ENCODE measurements at regions not wholly inside any gene's neighbourhood (a gene's known extent, or its start where the extent isn't known, plus 50 kb on each side); places are given as distances from the start of the nearest gene placed in this dataset.
A peak's percentile ranks its signal among the peaks of the same experiment; 100 is the strongest.

DNA sequence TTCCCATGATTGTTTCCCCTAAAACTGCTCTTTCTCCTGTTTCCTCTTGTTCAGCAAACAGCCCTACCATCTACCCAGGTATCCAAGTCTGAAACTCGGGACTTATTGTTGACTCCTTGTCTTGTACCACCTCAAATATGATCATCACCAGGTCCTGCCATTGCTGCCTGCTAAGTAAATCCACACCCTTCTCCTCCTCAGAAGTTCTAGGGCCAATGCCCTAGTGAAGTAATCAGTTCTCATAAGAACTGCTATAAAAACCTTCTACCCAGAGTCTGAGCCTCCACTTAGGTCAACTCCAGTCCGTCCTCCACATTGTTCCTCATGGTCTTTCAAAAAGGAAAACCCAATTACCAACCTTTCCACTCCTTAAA lies 77.0 kb upstream of the IL12A start:
- no peak overlapping the region for H3K27ac ChIP-seq
- H3K36me3 ChIP-seq: no peaks in the 10 kb centered on the region
- no peaks in the 10 kb centered on the region for H3K27me3 ChIP-seq
- no peak overlapping the region for H3K4me3 ChIP-seq
- no peaks in the 10 kb centered on the region for H3K9me3 ChIP-seq (replicated peaks)
- peaks cover 4% of the 10 kb centered on the region; the same call in 1 of the 2 replicates for H3K4me1 ChIP-seq
- DNase-seq: no peak

DNA sequence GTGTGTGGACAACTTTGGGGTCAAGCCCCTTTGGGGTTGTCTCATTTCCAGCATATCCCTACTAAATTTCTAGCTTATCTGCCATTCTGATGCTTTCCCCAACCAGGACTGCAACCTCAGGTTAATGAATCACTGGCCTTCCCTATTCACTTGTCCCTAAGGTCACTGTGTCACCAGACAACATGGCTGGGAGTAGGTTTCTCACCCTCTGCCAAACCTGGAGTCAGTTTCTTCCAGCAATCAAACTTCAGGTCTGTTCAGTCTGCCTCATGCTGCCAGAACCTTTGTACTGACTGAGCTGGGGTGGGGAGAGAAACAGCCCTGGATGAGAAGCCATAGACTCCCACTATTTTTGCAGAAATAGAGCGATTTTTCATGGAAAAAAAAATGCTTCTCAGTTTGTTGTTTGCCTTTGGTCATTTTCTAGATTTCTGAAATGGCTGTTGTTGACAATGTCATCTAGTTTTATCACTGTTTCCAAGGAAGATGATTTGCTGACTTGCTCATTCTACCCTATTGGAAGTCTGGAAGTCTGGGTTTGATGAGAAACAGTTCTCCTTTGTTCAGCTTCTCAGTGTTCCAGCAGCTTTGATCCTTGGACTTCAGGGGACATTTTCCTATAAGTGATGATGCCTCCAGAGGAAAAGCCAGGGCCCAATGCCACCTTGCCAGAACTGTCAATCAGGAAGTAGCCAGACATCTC lies 74.8 kb upstream of the IL12A start:
- H3K27me3 ChIP-seq: no peaks in the 10 kb centered on the region
- H3K9me3 ChIP-seq (replicated peaks): no peaks in the 10 kb centered on the region
- H3K36me3 ChIP-seq: no peaks in the 10 kb centered on the region
- H3K4me3 ChIP-seq: no peak overlapping the region
- peaks cover 4% of the 10 kb centered on the region; the same call in 1 of the 2 replicates for H3K4me1 ChIP-seq
- H3K27ac ChIP-seq: no peak overlapping the region
- no peak for DNase-seq

DNA sequence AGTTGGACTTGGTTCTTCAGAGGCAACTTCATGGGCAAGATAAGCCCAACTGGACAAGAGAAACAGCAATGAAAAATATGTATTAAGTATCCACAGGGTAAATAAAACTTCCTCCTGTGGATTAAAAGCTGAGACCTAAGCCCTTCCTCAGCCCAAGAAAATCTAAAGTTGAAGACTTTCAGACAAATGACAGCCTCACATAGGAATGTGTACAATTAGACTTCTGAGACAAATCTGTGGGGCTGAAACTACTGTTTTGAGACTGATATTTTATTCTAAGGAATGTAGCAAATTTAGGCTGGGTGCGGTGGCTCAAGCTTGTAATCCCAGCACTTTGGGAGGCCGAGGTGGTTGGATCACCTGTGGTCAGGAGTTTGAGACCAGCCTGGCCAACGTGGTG lies 74.2 kb upstream of the IL12A start:
- DNase-seq: no peak
- H3K36me3 ChIP-seq: no peaks in the 10 kb centered on the region
- no peaks in the 10 kb centered on the region for H3K27me3 ChIP-seq
- no peak overlapping the region for H3K4me3 ChIP-seq
- H3K27ac ChIP-seq: no peak overlapping the region
- H3K9me3 ChIP-seq (replicated peaks): no peaks in the 10 kb centered on the region
- peaks cover 4% of the 10 kb centered on the region; the same call in 1 of the 2 replicates for H3K4me1 ChIP-seq

DNA sequence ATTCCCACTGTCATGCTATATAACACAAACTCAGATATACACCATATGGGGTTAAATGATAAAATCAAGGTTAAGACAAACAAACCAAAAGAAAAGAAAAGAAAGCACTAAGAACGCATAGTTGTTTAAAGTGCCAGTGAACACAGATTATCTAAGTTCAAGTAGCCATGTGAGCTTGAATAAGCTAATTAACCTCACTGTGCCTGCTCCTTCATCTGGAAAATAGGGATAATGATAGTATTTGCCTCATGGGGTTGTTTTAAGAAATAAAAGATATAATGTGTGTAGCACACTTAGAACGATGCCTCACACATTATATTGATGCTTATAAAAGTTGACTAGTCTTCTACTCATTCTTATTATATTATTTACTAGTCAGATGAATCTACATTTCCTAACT lies 72.6 kb upstream of the IL12A start:
- no peak for DNase-seq
- Histone ChIP-seq H3K4me3 (no peak overlapping the region), H3K9me3 (replicated peaks) (no peaks in the 10 kb centered on the region)

DNA sequence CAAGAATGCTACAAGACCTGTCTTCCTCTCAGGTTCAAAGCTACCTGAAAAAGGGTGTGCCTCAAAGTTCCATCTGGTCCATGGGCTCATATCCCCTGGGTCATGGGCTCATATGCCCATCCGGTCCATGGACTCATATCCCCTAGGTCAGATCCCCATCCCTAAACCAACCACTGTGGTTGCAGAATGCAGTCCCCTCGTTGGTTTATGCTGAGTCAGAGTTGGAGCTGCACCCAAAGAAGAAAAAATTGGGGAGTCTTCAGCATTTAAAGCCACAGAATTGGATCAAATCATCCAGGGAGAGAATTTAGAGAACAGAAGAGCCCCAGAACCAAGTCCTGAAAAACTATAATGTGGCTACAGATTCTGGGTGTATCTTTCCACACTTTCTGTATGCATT lies 71.5 kb upstream of the IL12A start:
- no peak overlapping the region for H3K4me3 ChIP-seq
- no peak overlapping the region for H3K27ac ChIP-seq
- H3K27me3 ChIP-seq: no peaks in the 10 kb centered on the region
- H3K9me3 ChIP-seq (replicated peaks): no peaks in the 10 kb centered on the region
- no peaks in the 10 kb centered on the region for H3K4me1 ChIP-seq
- no peaks in the 10 kb centered on the region for H3K36me3 ChIP-seq
- DNase-seq: no peak

More for the DNA sequence above, 72.6 kb upstream of the IL12A start:
- Histone ChIP-seq H3K36me3 (no peaks in the 10 kb centered on the region), H3K4me1 (no peaks in the 10 kb centered on the region), H3K27me3 (no peaks in the 10 kb centered on the region), H3K27ac (no peak overlapping the region)

DNA sequence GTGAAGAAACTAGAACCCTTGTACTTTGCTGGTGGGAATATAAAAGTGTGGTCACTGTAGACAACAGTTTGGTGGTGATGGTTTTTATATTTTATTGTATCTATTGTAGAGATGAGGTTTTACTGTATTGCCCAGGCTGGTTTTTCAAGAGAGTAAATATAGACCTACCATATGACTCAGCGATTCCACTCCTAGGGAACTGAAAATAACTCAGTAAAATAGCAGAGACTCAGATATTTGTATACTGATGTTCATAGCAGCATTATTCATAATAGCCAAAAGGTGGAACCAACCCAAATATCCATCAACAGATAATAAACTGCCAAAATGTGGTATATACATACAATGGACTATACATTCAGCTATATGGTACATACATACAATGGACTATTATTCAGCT lies 68.8 kb upstream of the IL12A start:
- Histone ChIP-seq H3K36me3 (no peaks in the 10 kb centered on the region), H3K4me1 (no peaks in the 10 kb centered on the region), H3K4me3 (no peak overlapping the region), H3K9me3 (replicated peaks) (no peaks in the 10 kb centered on the region), H3K27ac (no peak overlapping the region), H3K27me3 (no peaks in the 10 kb centered on the region)
- DNase-seq: no peak

DNA sequence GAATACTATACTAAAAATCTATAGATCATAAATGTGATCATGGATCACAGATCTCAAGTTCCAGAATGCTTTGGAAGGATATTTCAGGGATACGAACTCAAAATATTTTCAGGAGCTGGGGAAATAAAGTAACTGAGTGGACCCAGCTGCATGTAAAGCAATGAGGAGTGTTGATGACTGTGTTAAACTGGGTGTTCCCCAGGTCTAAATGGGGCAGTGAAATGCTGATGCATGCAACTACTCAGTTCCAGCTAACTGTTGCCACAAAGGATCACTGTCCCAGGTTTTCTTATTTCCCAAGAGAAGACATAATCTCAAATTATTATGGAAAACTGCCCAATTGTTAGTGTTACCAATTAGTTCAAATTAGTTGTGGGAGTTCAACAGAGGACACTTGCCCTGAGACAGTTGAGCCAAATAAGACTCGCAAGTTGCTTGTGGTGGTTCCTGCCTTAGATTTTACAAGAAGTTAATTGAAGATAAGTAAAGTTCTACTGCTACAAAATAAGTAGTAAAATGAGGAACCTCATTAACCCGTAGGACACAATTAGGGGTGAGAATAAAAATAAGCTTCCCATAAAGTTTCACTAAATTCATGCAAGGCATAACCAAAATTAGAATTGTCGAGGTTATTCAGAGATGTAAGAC lies 66.3 kb upstream of the IL12A start:
- DNase-seq: no peak
- Histone ChIP-seq H3K4me1 (no peaks in the 10 kb centered on the region), H3K36me3 (no peaks in the 10 kb centered on the region), H3K27ac (no peak overlapping the region), H3K27me3 (no peaks in the 10 kb centered on the region), H3K4me3 (no peak overlapping the region), H3K9me3 (replicated peaks) (no peaks in the 10 kb centered on the region)

DNA sequence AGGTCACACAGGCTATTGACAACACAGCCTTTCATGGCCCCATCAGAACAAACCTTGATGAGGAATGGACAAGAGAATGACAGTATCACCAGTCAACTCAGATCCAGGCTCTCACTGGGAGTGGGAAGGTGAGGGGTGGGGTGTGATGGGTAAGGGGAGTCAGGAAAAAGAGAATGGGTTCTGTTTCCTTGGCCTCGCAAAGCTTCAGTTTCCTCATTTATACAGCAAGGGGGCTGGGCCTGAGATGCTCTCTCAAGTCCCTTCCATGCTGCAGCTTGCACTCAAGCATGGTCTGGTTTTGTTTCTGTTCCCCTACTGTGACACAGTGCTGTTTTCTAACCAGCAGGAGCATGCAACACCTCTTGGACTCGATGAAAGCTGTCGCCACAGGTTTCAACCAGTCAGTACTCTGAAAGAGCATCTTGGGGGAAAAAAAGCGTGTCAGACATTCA lies 65.7 kb upstream of the IL12A start:
- Histone ChIP-seq H3K36me3 (no peaks in the 10 kb centered on the region), H3K27ac (no peak overlapping the region), H3K27me3 (no peaks in the 10 kb centered on the region), H3K4me3 (no peak overlapping the region), H3K9me3 (replicated peaks) (no peaks in the 10 kb centered on the region), H3K4me1 (no peaks in the 10 kb centered on the region)
- DNase-seq: no peak

DNA sequence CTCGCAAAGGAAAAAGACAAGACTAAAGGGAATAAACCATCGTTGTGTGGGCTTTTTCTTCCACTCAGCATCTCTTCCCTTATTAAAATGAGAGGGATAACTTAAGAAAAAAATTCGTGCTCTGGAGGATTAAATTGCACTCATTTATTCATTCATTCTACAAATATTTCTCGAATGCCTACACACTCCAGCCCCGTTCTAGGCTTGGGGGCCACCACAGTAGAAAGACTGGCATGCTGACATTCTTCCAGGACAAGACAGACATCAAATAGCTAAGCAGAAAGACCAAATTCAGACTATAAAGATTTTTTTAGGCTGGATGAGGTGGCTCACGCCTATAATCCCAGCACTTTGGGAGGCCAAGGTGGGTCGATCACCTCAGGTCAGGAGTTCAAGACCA lies 65.3 kb upstream of the IL12A start:
- Histone ChIP-seq H3K4me3 (no peak overlapping the region), H3K27ac (no peak overlapping the region), H3K9me3 (replicated peaks) (no peaks in the 10 kb centered on the region), H3K27me3 (no peaks in the 10 kb centered on the region), H3K4me1 (no peaks in the 10 kb centered on the region), H3K36me3 (no peaks in the 10 kb centered on the region)
- no peak for DNase-seq

DNA sequence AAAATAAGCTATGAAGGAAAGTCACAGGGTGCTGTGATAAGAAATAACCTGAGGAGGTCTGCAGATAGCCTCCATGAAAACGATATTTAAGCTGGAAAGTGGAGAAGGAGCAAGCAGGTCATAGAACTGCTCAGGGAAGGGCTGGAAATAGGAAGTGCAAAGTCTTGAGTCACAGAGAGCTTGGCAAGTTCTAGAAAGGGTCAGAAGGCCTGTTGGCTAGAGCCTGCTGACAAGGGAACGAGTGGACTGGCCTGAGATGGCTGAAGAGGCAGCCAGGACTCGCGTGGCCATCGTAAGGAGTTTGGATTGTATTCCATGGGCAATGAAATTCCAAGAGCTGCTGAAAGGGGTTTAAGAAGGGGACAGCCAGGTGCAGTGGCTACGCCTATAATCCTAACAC lies 64.7 kb upstream of the IL12A start:
- Histone ChIP-seq H3K4me1 (no peaks in the 10 kb centered on the region), H3K36me3 (no peaks in the 10 kb centered on the region), H3K9me3 (replicated peaks) (no peaks in the 10 kb centered on the region), H3K4me3 (no peak overlapping the region), H3K27ac (no peak overlapping the region), H3K27me3 (no peaks in the 10 kb centered on the region)
- DNase-seq: no peak

DNA sequence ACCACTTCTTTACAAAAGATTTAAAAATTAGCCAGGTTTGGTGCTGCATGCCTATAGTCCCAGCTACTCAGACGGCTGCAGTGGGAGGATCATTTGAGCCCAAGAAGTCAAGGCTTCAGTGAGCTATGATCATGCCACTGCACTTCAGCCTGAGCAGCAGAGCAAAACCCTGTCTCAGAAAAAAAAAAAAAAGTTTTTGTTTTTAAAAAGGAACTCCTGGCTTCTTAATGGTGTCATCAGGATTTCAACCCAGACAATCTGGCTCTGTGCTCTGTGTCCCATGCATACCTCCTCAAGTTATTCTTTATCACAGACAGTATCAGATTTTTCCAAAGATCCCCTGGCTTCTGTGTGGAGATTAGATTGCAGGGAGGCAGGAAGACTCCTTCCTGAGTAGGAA lies 64.2 kb upstream of the IL12A start:
- Histone ChIP-seq H3K4me1 (0 out of 2 replicates have a peak, but pooled peaks cover 1% of the 10 kb centered on the region), H3K36me3 (no peaks in the 10 kb centered on the region), H3K9me3 (replicated peaks) (no peaks in the 10 kb centered on the region)

DNA sequence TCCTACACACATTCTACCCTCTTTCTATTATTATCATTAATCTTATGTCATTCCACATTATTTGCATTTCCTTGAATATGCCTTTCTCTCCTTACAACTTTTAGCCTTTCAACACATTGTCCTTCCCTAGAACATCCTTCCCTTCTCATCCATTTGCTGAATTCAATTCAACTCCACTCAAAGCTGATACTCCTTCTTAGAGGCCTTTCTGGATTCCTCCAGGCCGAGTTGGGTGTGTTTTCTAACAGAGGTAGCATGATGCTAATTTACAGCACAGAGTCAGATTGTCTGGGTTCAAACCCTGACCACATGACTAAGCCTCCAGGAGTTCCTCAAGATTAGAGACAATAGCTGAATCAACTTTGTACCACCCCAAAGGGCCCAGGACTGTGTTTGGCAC lies 63.4 kb upstream of the IL12A start:
- no peak for DNase-seq
- Histone ChIP-seq H3K9me3 (replicated peaks) (no peaks in the 10 kb centered on the region), H3K27ac (no peak overlapping the region), H3K36me3 (no peaks in the 10 kb centered on the region), H3K4me3 (no peak overlapping the region), H3K4me1 (0 out of 2 replicates have a peak, but pooled peaks cover 4% of the 10 kb centered on the region), H3K27me3 (no peaks in the 10 kb centered on the region)

More for the DNA sequence above, 64.2 kb upstream of the IL12A start:
- Histone ChIP-seq H3K27me3 (no peaks in the 10 kb centered on the region), H3K4me3 (no peak overlapping the region), H3K27ac (no peak overlapping the region)
- DNase-seq: no peak

DNA sequence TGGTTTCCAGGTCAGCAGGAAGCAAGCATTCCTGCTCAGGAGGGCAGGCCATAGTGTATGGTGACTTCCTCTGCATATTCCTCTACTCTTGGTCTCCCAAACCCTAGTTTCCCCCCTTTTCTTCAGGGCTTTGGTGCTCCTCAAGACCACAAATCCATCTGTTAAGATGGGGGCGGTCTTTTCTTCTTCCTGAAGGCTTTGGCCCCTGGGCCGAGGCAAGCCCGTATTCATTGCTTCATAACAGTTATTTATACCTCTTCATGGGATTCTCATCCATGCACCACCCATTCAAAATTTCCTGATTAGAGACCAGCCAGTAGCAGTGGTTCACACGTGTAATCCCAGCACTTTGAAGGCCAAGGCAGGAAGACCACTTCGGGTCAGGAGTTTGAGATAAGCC lies 62.1 kb upstream of the IL12A start:
- Histone ChIP-seq H3K27ac (no peak overlapping the region), H3K4me1 (0 out of 2 replicates have a peak, but pooled peaks cover 4% of the 10 kb centered on the region), H3K9me3 (replicated peaks) (no peaks in the 10 kb centered on the region), H3K36me3 (no peaks in the 10 kb centered on the region), H3K27me3 (no peaks in the 10 kb centered on the region), H3K4me3 (no peak overlapping the region)
- DNase-seq: no peak

DNA sequence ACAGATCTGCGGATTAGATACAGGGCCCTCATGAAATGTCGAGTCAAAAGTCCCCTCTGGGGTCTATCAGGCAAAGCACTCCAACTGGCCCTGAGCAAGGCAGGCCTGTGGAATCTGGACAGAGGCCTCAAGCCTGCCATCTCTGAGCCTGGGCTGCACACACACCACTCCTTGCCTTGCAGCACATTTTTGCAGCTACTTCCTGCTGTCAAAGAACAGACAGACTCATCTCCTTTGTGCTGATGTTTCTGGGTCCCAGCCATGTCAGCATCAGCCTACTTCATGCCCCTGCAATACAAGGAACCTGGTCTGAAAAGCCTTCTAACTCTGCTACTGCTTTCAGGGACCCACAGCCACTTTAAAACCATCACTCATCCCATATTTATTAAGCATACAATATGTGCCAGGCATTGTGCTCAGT lies 60.6 kb upstream of the IL12A start:
- Histone ChIP-seq H3K27me3 (no peaks in the 10 kb centered on the region), H3K4me3 (no peak overlapping the region), H3K27ac (peak overlapping the region; percentile 24; the same call in 1 of the 2 replicates), H3K36me3 (no peaks in the 10 kb centered on the region), H3K4me1 (0 out of 2 replicates have a peak, but pooled peaks cover 4% of the 10 kb centered on the region), H3K9me3 (replicated peaks) (no peaks in the 10 kb centered on the region)
- DNase-seq: no peak

DNA sequence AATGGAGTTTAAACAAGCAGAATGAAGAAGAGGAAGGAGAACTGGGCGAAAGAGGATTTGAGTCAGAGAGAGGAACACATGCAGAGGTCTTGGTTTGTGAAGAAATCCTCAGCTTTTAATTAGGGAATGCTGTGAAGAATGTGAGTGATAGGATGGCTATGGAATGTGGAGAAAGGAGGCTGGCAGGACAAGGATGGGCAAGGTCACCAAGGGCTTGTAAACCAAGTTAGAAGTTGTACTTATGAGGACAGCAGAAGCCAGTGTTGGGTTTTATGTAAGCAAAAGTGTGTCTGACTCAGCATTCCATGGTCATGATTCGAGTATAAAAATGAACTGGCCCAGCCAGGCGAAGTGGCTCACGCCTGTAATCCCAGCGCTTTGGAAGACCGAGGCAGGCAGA lies 60.0 kb upstream of the IL12A start:
- 0 out of 2 replicates have a peak, but pooled peaks cover 4% of the 10 kb centered on the region for H3K4me1 ChIP-seq
- DNase-seq: peak; percentile 6 to 8
- no peaks in the 10 kb centered on the region for H3K36me3 ChIP-seq
- peak overlapping the region; percentile 24 for H3K27ac ChIP-seq
- no peaks in the 10 kb centered on the region for H3K9me3 ChIP-seq (replicated peaks)
- H3K27me3 ChIP-seq: no peaks in the 10 kb centered on the region
- H3K4me3 ChIP-seq: no peak overlapping the region
